HG03135 (cell line): ENCODE measurements at regions not wholly inside any gene's neighbourhood (a gene's known extent, or its start where the extent isn't known, plus 50 kb on each side); places are given as distances from the start of the nearest gene placed in this dataset.

Source experiments
- ATAC-seq: cut with Tn5 transposase; IDR thresholded peaks from one replicate; pipeline ENCODE4 v1.9.1; 2021; ENCODE audit warnings: mild to moderate bottlenecking, moderate library complexity; ENCODE audit not compliant: unreplicated experiment

- no peak for ATAC-seq
Observed at GRCh38 chr10:21327289-21327993, 198.0 kb downstream of the SKIDA1 start.

GRCh38 chr10:21326594-21327288 is 198.7 kb downstream of the SKIDA1 start:
- no peak for ATAC-seq

- no peak for ATAC-seq
Observed at GRCh38 chr10:21318540-21319167, 206.8 kb downstream of the SKIDA1 start.

GRCh38 chr10:21317902-21318301 is 207.6 kb downstream of the SKIDA1 start:
- ATAC-seq = no peak

- ATAC-seq = no peak
Observed at GRCh38 chr10:21315645-21316220, 209.7 kb downstream of the SKIDA1 start.

- no peak for ATAC-seq
Observed at GRCh38 chr10:21314906-21315644, 210.4 kb downstream of the SKIDA1 start.

- no peak for ATAC-seq
Observed at GRCh38 chr10:21314111-21314626, 211.3 kb downstream of the SKIDA1 start.

GRCh38 chr10:21313691-21314090 is 211.8 kb downstream of the SKIDA1 start:
- no peak for ATAC-seq

- ATAC-seq = no peak
Observed at GRCh38 chr10:21311426-21311825, 214.1 kb downstream of the SKIDA1 start.

GRCh38 chr10:21309427-21309826 is 216.1 kb downstream of the SKIDA1 start:
- no peak for ATAC-seq

- no peak for ATAC-seq
Observed at GRCh38 chr10:21308946-21309345, 216.5 kb downstream of the SKIDA1 start.

GRCh38 chr10:21308018-21308417 is 217.5 kb downstream of the SKIDA1 start:
- ATAC-seq = no peak

GRCh38 chr10:21304608-21305007 is 220.9 kb downstream of the SKIDA1 start:
- ATAC-seq = no peak

GRCh38 chr10:21304198-21304597 is 221.3 kb downstream of the SKIDA1 start:
- ATAC-seq = no peak

- no peak for ATAC-seq
Observed at GRCh38 chr10:21300551-21300950, 224.9 kb downstream of the SKIDA1 start.

GRCh38 chr10:21299330-21299729 is 226.2 kb downstream of the SKIDA1 start:
- ATAC-seq = no peak

GRCh38 chr10:21298701-21299100 is 226.8 kb downstream of the SKIDA1 start:
- ATAC-seq = no peak

- no peak for ATAC-seq
Observed at GRCh38 chr10:21297603-21298383, 227.7 kb downstream of the SKIDA1 start.

- ATAC-seq = no peak
Observed at GRCh38 chr10:21296575-21297355, 228.7 kb downstream of the SKIDA1 start.
